PFSK-1 (cell line): ENCODE measurements at regions not wholly inside any gene's neighbourhood (a gene's known extent, or its start where the extent isn't known, plus 50 kb on each side); places are given as distances from the start of the nearest gene placed in this dataset.

Source experiments
- POLR2AphosphoS5 ChIP-seq: IDR thresholded peaks from 2 replicates; pipeline ENCODE4 v1.6.1; 2012; ENCODE audit warnings: low read depth, mild to moderate bottlenecking, control low read depth, low read length, moderate library complexity
- TAF1 ChIP-seq: IDR thresholded peaks from 2 replicates; pipeline ENCODE4 v1.6.1; 2012; ENCODE audit warnings: low read length, control low read depth, borderline replicate concordance; ENCODE audit not compliant: insufficient read depth

DNA sequence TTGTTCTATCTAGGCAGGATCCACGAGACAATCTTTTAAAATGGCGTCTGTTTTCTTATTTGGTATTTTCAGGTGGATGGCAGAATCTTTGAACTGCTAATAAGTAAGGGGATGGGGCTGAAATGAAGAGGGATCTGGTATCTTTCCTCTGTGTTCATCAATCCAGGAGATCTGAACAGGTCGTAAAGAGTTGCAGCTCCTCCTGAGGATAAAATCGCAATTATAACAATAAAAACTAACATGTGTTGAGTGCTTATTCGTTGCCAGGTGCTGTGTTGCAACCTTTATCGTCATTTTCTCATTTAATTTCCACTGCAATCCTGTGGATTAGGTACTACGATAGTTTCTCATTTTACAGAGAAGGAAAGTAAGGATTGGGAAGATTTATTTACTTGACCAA, 134.6 kb upstream of the DPYD start:
- TF ChIP-seq POLR2AphosphoS5 (no peak), TAF1 (no peak)
